HG03469 (cell line): ENCODE measurements at regions not wholly inside any gene's neighbourhood (a gene's known extent, or its start where the extent isn't known, plus 50 kb on each side); places are given as distances from the start of the nearest gene placed in this dataset.
"Not testable (repeated sequence)": the region's sequence is repeated elsewhere in the genome, so short reads cannot be mapped to it uniquely, and the experiment has no call there.

ENCODE experiments used
- ATAC-seq: cut with Tn5 transposase; IDR thresholded peaks from one replicate; pipeline ENCODE4 v1.9.1; 2021; ENCODE audit warnings: mild to moderate bottlenecking, moderate library complexity, moderate number of reproducible peaks; ENCODE audit not compliant: unreplicated experiment

DNA sequence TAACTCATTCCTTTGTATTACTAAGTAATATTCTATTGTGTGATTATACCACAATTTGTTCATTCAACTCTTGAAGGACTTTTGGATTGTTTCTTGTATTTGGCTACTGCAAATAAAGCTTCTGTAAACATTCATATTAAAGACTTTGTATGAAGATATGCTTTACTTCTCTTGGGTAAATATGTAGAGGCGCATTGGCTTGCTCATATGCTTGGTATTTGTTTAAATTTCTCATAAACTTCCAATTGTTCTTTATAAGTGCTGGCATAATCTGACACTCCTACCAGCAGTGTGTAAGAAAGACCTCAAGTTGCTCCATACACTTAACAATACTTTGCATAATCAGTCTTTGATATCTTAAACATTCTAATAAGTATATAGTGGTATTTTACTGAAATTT is 792.8 kb upstream of the LRRTM1 start:
- ATAC-seq, result no peak

DNA sequence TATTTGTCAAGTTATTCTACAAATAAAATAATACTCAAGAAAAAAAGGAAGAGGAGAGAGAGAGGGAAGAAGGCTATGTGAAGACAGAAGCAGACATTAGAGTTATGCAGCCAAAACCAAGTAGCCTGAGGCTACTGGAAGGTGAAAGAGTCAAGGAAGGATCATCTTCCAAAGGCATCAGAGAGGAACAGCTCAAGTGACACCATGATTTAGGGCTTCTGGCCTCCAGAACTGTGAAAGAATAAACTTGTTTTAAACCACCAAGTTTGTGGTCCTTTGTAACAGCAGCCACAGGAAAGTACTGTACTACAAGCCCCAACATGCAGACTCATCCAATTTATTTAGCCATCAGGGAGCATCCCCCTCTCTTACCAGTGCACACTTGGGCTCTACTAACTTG is 788.5 kb upstream of the LRRTM1 start:
- ATAC-seq, result no peak

DNA sequence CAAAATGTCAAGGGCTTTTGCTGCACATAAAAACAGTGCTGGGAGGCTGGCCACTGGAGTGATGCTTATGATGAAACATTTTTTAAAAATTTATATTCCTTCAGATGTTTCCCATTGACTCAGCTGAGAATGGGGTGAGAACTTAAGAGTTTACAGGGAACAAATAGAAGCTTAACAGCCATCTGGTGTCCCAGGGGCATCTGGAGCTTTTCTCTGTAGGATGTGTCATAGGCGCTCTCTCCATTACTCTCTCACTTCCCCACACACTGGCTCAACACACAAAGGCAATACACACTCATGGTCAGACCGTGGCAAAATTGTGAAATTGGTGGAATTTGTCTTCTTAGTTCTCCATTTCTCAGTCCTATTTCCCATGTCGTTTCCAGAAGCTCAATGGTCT is 783.1 kb upstream of the LRRTM1 start:
- no peak for ATAC-seq

DNA sequence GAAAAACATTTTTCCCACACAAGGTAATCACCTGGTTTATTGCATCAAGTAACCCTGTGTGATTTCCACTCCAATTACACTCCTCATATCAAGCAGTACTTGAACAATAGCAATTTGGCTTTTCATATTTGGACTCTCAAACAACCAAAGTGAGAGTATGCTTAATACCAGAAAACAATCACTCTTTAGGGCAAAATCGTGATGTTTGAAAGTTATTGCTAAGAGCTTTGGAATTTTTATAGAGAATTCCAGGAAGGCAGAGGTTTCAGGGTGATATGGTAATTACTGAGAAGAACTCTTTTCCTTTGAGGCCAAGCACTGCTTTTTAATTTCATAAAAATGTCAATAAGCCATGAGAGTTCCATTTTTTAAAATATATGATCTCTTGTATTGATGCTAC is 779.5 kb upstream of the LRRTM1 start:
- ATAC-seq, result no peak

DNA sequence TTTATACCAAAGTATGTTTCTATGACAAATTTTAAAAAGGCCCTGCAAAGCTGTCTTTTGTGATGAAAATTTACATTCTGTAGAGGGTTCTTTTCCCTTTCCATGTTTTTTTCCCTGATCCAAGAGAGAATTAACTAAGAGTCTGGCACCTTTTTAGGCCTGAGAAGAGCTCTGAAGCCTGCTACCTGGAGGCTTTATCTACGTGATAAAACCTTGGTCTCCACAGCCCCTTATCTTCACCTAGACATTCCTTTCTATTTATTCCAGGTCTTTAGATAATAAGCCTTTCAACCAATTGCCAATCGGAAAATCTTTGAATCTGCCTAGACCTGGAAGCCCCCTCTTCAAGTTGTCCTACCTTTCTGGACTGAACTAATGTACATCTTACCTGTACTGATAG is 774.1 kb upstream of the LRRTM1 start:
- ATAC-seq, result no peak

DNA sequence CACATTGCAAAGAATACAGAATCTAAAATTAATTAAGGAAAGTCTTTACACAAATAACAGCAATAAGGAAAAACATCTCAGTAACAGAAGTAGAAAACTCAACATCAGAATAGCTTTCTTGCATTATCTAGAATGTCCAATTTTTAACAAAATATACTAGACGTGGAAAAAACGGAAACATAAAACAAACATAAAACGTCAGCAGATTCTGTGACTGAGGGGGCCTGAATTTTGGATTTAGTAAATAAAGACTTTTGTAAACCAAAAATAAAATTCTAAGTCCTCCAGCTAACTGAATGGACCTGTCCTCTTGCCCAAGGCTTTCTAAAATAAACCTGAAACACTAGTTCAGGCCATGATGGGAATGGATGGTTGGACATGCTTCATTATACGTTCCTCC is 773.5 kb upstream of the LRRTM1 start:
- no peak for ATAC-seq

DNA sequence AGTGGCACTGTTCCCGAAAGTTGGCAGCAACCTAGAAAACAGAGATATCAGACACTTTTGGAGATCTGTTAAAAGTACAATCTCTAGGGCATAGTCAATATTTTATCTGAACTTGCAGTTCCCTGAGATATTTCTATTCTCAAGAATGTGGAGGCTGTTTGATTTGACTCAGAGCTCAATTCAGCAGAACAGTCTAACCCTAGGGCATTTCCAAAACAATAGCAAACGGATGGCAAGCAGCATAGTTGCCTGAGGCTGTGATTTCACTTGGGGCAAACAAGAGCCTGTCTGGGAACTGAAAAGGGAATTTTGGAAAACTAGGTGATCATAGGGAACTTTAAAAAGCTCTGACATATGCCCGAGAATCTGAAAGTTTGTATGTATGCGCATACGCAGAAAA is 772.8 kb upstream of the LRRTM1 start:
- ATAC-seq, result no peak

DNA sequence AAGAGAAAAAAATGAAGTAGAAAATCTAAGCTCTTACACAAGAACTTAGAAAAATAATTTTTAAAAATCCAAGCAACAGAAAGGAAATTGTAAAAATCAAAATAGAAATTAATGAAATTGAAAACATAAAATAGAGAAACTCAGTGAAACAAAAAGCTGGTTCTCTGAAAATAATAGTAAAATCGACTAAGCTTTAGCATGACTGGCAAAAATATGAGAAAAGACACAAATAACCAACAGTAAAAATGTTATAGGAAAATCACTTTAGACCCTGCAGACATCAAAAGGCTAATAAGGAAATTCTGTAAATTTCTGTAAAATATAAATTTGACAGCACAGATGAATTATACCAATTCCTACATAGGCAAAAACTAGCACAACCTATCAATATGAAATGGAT is 768.9 kb upstream of the LRRTM1 start:
- ATAC-seq, result no peak

DNA sequence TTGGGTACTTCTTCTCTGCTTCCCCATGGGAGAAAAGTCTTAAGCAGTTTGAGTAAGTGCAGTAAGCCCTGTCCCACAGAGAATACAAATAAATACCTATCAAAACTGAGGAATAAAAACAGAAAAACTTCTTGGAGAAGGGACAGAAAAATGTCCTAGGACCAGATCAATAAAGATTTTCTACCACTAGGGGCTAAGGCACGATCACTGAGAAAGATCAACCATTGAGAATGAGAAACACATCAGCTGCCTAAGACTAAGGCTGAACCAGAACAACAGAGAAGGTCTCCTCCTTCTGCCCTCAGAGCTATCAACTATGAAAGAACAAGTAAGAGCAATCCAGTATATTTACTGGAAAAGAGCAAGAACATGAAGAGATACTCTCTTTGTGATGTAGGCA is 763.6 kb upstream of the LRRTM1 start:
- ATAC-seq, result no peak

DNA sequence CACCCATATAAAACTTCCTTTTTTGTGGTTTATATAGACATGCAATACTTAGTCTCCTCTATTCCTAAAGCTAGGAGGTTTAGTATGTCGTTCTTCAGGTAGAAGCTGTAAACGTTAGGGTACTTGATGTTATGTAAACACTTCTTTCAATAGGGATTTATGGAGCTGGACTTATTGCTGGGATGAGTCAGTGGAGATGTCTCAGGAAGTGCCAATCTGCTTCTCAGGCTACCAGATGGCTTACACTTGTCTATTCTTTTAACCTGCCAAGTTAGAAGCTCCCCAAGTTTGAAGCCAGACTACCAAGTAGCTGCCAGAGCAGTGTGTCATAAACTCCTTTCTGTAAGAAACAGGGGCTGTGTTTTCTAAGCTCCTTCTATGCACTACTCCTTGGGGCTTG is 756.5 kb upstream of the LRRTM1 start:
- ATAC-seq, result no peak

DNA sequence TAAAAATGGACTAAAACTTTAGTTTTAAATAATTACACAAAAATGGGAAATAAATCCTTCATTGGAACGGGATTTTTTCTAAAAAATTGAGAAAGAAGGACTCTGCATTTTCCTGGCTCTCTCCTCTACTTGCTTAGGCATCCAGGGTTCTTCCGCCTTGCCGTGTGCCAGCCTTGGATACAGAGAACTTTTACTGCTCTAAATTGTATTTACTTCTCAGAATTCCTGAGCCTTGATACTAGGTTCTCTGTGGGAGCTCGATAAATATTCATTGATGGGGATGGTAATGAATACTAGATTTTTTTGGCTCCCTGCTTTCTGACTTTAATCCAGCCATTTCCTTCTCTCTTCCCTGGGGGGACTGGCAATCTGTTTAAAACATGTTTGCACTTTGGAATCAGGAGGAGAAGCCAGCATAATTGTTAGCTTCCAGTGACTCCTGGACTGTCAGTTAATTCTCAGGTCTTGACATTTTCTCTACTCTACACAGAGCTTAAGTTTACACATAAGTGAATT is 746.1 kb upstream of the LRRTM1 start:
- ATAC-seq, result no peak

DNA sequence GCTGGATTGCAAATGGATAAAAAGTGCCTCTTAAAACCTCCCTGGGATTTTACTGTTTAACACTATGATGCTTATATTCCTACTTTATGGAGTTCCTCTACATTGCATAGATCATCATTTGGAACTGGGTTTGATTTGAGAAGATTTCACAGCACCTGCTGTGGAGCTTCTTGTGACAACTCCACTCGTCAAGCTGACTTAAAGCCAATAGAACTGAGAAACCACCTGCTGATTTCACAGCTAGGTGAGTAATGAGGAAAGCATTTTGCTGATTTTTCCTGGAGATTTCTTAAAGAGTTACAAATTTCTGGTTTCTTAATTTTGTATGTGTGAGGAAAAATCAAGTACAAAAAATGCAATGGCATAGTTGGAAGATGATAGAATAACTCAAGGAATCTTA is 739.1 kb upstream of the LRRTM1 start:
- ATAC-seq, result no peak

DNA sequence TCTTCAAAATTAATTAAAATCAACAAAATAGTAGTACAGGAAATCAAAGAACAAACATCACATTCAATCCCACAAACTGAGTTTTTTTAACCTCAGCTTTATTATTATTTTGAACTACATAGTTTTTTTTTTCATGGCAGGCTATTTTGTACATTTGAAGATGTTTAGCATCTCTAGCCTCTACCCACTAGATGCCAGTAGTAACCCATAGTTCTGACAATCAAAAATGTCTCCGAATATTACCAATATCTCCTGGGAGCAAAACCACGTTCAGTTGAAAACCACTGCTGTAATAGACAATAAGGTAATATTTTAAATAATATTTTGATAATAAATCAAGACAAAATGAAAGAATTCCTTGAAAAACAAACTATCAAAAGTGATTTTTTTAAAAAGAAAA is 702.6 kb upstream of the LRRTM1 start:
- no peak for ATAC-seq

DNA sequence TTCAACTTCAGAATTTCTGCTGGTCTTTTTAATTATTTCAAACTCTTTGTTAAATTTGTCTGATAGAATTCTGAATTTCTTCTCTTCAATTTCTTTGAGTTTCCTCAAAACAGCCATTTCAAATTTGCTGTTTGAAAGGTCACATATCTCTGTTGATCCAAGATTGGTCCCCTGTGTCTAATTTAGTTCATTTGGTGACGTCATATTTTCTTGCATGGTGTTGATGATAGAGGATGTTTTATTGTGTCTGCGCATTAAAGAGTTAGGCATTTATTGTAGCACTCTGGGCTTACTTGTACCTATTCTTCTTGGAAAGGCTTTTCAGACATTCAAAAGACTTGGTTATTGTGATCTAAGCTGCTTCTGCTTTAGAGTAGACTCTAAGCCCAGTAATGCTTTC is 698.4 kb upstream of the LRRTM1 start:
- ATAC-seq, result no peak

DNA sequence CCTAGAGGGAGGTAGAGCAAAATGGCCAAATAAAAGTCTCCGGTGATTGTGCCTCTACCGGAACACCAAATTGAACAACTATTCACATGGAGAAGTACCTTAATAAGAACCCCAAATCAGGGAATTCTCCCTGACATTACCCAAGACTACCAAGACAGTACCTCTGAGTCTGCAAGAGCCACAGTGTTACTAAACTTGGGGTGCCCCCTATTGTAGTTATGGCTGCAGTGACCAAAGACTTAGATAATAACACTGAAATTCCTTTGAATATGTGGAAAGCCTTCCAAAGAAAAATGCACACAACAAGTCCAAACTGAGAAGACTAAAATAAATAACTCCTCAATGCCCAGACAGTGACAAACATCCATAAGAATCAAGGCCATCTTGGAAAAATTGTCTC is 682.9 kb upstream of the LRRTM1 start:
- no peak for ATAC-seq

DNA sequence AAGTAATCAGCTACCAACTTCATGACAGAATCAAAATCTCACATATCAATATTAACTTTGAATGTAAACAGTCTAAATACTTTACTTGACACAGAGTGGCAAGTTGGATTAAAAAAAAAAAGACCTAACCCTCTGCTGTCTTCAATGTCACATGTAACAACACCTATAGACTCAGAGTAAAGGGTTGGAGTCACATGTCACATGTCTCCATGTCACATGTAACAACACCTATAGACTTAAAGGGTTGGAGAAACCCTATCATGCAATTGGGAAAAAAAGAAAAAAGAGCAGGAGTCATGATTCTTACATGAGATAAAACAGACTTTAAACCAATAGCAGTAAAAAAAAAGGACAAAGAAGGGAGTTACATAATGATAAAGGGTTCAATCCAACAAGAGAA is 665.3 kb upstream of the LRRTM1 start:
- no peak for ATAC-seq

DNA sequence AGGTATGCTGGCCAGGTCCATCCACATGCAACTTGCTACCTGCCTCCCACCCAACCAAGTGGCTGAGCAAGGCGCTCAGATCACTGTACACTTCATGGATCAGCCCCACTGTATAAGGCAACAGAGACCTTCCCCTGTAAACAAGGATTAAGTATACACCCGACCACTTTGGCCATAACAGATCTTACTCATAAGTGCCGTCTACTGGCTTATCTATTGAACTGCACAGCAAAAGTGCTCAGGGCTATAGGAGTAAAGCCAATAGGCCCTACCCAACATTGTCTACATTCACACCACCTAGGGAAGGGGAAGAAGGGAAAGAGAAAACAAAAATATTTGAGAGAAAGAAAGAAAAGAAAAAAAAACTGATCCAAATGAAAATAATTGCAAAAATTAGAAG is 663.9 kb upstream of the LRRTM1 start:
- no peak for ATAC-seq

DNA sequence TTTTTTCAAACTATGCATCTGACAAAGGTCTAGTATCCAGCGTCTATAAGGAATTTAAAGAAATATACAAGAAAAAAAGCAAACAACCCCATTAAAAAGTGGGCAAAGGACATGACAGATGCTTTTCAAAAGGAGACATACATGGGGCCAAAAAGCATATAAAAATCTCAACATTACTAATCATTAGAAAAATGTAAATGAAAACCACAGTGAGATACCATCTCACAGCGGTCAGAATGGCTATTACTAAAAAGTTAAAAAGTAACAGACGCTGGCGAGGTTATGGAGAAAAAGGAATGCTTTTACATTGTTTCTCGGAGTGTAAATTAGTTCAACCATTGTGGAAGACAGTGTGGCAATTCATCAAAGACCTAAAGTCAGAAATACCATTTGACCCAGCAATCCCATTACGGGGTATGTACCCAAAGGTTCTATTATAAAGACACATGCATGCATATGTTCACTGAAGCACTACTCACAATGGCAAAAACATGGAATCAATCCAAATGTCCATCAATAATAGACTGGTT is 643.1 kb upstream of the LRRTM1 start:
- ATAC-seq, result no peak

DNA sequence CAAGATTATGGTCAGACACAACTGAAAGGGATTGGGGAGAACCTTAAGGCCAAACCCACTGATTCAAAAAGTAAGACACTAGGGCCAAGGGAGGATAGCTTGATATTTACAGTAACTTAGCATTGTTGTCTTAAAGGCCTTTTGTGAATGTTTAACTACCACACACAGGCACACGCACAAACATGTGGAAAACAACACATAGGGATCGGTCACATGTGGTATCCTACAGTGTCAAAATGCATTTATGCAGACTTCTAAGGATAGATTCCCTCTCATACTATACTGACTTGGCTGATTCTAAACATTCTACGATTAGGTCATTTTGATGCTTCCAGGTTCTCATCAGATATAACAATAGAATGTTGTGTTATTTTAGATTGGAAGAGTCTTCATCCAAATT is 638.9 kb upstream of the LRRTM1 start:
- no peak for ATAC-seq

DNA sequence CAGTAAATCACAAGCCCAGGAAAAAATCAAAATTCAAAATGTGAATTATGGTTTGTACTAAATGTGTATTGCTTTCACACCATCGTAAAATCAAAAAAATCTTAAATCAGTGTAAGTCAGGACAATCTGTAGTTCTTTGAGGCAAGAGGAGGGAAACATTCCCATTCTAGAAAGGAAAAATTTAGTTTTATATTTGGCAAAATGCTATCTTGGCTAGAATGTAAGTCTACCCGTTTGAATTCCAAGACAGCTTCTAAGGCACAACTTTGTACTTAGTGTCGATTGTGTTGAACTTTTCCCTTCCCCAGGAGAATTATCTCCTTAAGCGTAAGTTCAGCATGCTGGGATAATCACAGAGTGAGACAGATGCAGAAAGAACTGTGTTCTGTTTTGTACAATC is 638.2 kb upstream of the LRRTM1 start:
- no peak for ATAC-seq

DNA sequence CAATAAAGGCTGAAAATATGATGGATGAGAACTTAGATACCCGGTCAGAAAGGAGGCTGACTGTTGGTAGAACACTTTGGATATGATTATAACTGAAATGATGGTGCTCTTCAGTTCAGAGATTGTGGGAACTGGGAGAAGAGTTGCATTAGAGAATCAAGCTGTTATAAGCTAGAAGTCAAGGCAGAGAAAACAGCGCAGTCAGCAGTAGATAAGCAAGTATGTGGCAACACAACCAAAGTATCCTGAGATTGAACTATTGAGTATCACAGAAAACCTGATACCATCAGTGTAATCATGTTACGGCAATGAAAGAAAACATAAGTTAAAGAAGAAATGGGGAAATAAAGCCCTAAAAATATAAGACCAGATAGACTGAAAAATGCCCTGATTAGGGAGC is 633.9 kb upstream of the LRRTM1 start:
- ATAC-seq, result no peak

DNA sequence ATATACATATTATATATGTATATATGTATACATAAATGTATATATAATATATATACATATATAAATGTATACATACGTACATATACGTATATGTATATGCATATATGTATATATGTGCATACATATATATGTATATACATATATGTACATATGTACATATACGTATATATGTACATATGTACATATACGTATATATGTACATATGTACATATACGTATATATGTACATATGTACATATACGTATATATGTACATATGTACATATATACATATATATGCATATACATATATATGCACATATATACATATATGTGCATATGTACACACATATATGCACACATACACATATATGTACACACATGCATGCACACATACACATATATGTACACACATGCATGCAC is 627.3 kb upstream of the LRRTM1 start:
- not testable (repeated sequence) for ATAC-seq

DNA sequence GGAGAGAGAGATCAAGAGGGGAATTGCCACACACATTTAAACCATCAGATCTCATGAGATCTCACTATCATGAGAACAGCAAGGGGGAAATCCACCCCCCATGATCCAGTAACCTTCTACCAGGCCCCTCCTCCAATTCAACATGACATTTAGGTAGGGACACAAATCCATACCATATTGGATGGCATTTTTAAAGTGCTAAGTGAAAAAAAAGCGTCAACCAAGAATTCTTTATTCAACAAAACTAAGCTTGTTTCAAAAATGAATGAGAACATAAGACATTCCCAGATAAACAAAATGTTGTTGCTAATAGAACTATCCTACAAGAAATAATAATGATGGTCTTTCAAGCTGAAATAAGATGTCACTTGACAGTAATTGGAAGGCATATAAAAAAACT is 626.2 kb upstream of the LRRTM1 start:
- no peak for ATAC-seq

DNA sequence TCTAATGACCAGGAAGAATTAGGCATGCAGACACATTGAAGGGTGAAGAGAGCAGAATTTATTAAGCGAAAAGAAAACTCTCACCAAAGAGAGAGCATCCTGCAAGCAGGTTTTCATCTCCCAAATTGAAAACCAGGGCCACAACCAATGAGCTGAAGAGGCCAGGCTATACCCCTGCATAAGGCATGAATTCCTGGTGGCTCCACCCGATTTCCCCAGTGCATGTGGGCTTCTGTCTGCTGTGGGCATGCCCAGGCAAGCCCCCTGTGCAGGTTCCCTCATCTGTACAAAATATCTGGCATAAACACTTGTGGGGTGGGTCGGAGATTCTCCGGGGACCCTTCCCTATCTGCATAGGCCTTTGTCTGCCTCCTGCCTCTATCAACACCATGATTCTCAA is 621.6 kb upstream of the LRRTM1 start:
- no peak for ATAC-seq
